Esophagus muscularis mucosa (tissue), 4 donors: ENCODE measurements at regions not wholly inside any gene's neighbourhood (a gene's known extent, or its start where the extent isn't known, plus 50 kb on each side); places are given as distances from the start of the nearest gene placed in this dataset.

Experiments used
- DNase-seq: peaks from one replicate; pipeline ENCODE4 v3.0.0-alpha.2; 2017; ENCODE audit errors: extremely low spot score
- H3K27ac ChIP-seq, 4 donors: fragments of 200-600 bp; sonication (generic); replicated peaks in 1 of 4; 1 replicate in 3 of 4; 2 replicates in 1 of 4; pipeline ENCODE4 v1.5.1; 2016 to 2019; ENCODE audit warnings: mild to moderate bottlenecking in 1 of 4
- H3K27me3 ChIP-seq, 4 donors: fragments of 200-600 bp; sonication (generic); one replicate each; pipeline versions ENCODE4 v1.5.1 to v1.6.0; 2016 to 2019
- H3K36me3 ChIP-seq, 4 donors: fragments of 200-600 bp; sonication (generic); one replicate each; pipeline ENCODE4 v1.5.1; 2016 to 2019
- H3K4me1 ChIP-seq, 4 donors: fragments of 200-600 bp; sonication (generic); one replicate each; pipeline ENCODE4 v1.5.1; 2016 to 2019
- H3K4me3 ChIP-seq, 4 donors: fragments of 200-600 bp; sonication (generic); 1 replicate in 2 of 4; 2 replicates in 2 of 4; pipeline ENCODE4 v1.5.1; 2016 to 2019; ENCODE audit warnings: mild to moderate bottlenecking in 4 of 4, moderate library complexity in 1 of 4
- H3K9me3 ChIP-seq, 4 donors: fragments of 200-600 bp; sonication (generic); 1 replicate in 3 of 4; 2 replicates in 1 of 4; pipeline ENCODE4 v1.5.1; 2016 to 2019
- EP300 ChIP-seq: sonication (generic); formaldehyde crosslinking; IDR thresholded peaks from one replicate; pipeline ENCODE4 v1.6.1; 2017; ENCODE audit warnings: antibody characterized with exemption
- POLR2A ChIP-seq: fragments of 450-650 bp; IDR thresholded peaks from one replicate; pipeline ENCODE4 v1.6.1; 2017; ENCODE audit warnings: antibody characterized with exemption, moderate library complexity, mild to moderate bottlenecking, low read depth
- POLR2AphosphoS5 ChIP-seq, 2 donors: sonication (generic); formaldehyde crosslinking; IDR thresholded peaks; one replicate each; pipeline ENCODE4 v1.6.1; 2017; ENCODE audit warnings: antibody characterized with exemption in 2 of 2
- WGBS: methylation state at CpG from one replicate; pipeline ENCODE4 v1.1.5; 2018; 5-methylcytosine and 5-hydroxymethylcytosine counted together
- intact Hi-C: fragments of 100-400 bp; cut with DNase I; formaldehyde crosslinking; loops from one replicate; pipeline ENCODE4 v1.15.1; 2023
- TF ChIP-seq, protein P1 (sequence below), 3 experiments: fragments of 200-600 bp in 2 of 3; fragments of 450-650 bp in 1 of 3; sonication (generic) in 2 of 3; IDR thresholded peaks; one replicate each; pipeline ENCODE4 v1.5.1; 2017 to 2019; ENCODE audit warnings: antibody characterized with exemption in 3 of 3, mild to moderate bottlenecking in 2 of 3, moderate library complexity in 1 of 3

DNA sequence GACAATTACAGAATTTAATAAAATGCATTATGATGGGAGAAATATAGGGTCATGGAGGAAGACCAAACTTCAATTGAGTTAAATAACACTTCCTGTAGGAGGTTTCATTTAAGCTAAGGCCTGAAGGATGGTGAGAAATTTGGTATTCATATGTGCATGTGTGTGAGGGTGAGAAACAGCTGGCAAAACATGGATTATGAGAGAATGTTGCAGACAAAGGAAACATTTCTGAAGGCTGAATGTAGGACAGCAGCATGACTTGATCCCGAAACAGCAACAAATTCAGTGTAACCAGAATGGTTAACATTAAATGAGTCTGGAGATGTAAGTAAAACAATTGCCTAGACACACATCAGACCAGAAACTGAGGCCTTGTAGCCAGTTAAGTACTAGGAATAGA, 630.8 kb downstream of the NR4A2 start:
- Histone ChIP-seq H3K36me3 (no peaks in the 10 kb centered on the region), H3K4me3 (no peak overlapping the region), H3K27me3 (no peaks in the 10 kb centered on the region), H3K9me3 (no peaks in the 10 kb centered on the region), H3K4me1 (no peaks in the 10 kb centered on the region), H3K27ac (no peak overlapping the region)
- intact Hi-C loops, result no loop called here
- 82% methylated on average over 1 of the region's 1 CpG for WGBS
- no peak for TF ChIP-seq POLR2AphosphoS5 (IDR thresholded peaks at IDR 0.05)
- TF ChIP-seq, protein P1, sequence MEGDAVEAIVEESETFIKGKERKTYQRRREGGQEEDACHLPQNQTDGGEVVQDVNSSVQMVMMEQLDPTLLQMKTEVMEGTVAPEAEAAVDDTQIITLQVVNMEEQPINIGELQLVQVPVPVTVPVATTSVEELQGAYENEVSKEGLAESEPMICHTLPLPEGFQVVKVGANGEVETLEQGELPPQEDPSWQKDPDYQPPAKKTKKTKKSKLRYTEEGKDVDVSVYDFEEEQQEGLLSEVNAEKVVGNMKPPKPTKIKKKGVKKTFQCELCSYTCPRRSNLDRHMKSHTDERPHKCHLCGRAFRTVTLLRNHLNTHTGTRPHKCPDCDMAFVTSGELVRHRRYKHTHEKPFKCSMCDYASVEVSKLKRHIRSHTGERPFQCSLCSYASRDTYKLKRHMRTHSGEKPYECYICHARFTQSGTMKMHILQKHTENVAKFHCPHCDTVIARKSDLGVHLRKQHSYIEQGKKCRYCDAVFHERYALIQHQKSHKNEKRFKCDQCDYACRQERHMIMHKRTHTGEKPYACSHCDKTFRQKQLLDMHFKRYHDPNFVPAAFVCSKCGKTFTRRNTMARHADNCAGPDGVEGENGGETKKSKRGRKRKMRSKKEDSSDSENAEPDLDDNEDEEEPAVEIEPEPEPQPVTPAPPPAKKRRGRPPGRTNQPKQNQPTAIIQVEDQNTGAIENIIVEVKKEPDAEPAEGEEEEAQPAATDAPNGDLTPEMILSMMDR (IDR thresholded peaks at IDR 0.05), result no peak
- no peak for TF ChIP-seq EP300
- TF ChIP-seq POLR2A, result no peak
- DNase-seq, result no peak

DNA sequence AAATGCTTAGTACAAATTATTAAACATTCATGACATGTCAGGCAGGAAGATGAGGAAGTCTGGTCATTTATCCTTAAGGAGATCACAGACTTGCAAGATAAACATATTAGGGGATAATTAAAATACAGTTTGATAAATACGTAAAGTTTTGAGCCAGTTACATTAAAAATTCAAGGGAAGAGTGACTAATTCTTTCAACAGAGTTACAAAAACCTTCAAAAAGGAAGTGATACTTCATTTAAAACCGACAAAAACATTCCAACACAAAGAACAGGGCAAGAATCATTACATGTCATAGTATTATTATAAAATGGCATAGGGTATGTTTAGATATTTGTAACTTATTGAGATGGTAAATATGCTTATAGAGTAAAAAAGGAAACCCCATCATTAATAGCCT, 636.0 kb downstream of the NR4A2 start:
- no peak for DNase-seq
- WGBS, result 54% methylated on average over 2 of the region's 2 CpGs
- no peak for TF ChIP-seq POLR2A
- no peak for TF ChIP-seq EP300
- TF ChIP-seq, protein P1 (IDR thresholded peaks at IDR 0.05), result no peak

DNA sequence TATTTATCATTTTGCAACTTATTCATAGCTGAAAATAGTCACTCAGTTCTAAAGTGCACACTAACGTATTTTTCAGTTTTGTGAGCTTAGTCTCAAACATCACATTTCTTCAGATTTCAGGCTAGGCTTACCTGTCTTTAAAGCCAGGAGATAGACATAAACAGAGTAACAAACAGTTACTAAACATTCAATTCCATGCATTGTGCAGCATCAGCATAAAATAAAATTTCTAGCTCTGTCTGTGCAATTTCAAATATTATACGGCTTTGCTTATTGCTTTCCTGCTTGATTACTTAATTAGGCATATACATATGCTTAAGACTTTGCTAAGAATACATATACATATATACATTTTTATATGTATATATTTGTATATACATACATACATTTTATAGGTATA, 637.0 kb downstream of the NR4A2 start:
- no peaks in the 10 kb centered on the region for H3K4me1 ChIP-seq
- intact Hi-C loops, result no loop called here
- no peak overlapping the region for H3K4me3 ChIP-seq
- H3K36me3 ChIP-seq, result no peaks in the 10 kb centered on the region
- H3K27me3 ChIP-seq, result no peaks in the 10 kb centered on the region
- DNase-seq, result no peak
- 87% methylated on average over 2 of the region's 2 CpGs for WGBS
- no peaks in the 10 kb centered on the region for H3K9me3 ChIP-seq
- no peak overlapping the region for H3K27ac ChIP-seq
- no peak for TF ChIP-seq EP300
- TF ChIP-seq, protein P1 (IDR thresholded peaks at IDR 0.05), result no peak
- no peak for TF ChIP-seq POLR2A
- no peak for TF ChIP-seq POLR2AphosphoS5 (IDR thresholded peaks at IDR 0.05)

More for the DNA sequence above, 636.0 kb downstream of the NR4A2 start:
- no peak overlapping the region for H3K4me3 ChIP-seq
- no peaks in the 10 kb centered on the region for H3K36me3 ChIP-seq
- intact Hi-C loops, result no loop called here
- H3K9me3 ChIP-seq, result no peaks in the 10 kb centered on the region
- no peak overlapping the region for H3K27ac ChIP-seq
- H3K27me3 ChIP-seq, result no peaks in the 10 kb centered on the region
- H3K4me1 ChIP-seq, result no peaks in the 10 kb centered on the region

DNA sequence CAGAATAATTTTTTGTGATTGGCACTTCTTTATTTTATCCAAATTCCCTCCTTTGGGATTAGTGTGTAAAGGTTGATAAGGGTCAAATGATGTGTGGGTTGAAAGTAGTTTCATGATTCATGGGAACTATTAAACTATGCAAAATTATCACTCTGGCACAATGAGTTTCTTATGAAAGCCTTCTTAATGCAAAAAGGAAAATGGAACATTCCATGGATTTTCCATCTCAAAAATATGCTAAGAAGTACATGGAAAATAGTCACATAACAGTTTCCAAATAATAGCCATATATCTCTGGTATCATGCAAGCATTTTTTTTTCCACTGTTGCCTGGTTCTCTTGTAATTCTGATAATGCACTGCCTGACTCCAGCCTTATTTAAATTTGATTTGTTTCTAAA, 639.7 kb downstream of the NR4A2 start:
- no peaks in the 10 kb centered on the region for H3K36me3 ChIP-seq
- H3K27me3 ChIP-seq, result no peaks in the 10 kb centered on the region
- no peaks in the 10 kb centered on the region for H3K9me3 ChIP-seq
- no peak overlapping the region for H3K27ac ChIP-seq
- no peak for DNase-seq
- no peaks in the 10 kb centered on the region for H3K4me1 ChIP-seq
- TF ChIP-seq, protein P1 (IDR thresholded peaks at IDR 0.05), result no peak
- TF ChIP-seq POLR2A, result no peak
- no peak for TF ChIP-seq POLR2AphosphoS5 (IDR thresholded peaks at IDR 0.05)
- TF ChIP-seq EP300, result no peak
- intact Hi-C loops, result no loop called here
- H3K4me3 ChIP-seq, result no peak overlapping the region

DNA sequence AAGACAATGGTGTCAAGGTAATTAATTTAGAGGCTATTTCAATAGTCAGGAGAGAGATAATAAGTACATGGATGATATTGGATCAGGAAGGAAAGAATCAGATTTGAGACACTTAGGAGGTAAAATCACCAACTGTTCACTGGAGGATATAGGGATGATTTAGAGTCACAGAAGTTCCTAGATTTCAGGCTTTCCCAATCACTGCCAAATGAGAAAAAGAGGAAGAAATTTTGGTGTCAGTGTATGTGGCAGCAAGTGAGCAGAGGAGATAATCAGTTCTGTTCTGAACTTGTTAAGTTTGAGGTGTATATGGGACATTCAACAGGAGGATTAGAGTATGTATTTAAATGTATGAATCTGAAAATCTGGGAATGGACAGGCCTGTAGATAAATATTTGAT, 640.4 kb downstream of the NR4A2 start:
- DNase-seq, result no peak
- no peaks in the 10 kb centered on the region for H3K4me1 ChIP-seq
- no peak for TF ChIP-seq POLR2A
- H3K9me3 ChIP-seq, result no peaks in the 10 kb centered on the region
- H3K27me3 ChIP-seq, result no peaks in the 10 kb centered on the region
- H3K4me3 ChIP-seq, result no peak overlapping the region
- intact Hi-C loops, result no loop called here
- H3K27ac ChIP-seq, result no peak overlapping the region
- H3K36me3 ChIP-seq, result no peaks in the 10 kb centered on the region
